Activated T-cell treated with anti-CD3 and anti-CD28 coated beads for 48 hours (primary cell): ENCODE measurements at regions not wholly inside any gene's neighbourhood (a gene's known extent, or its start where the extent isn't known, plus 50 kb on each side); places are given as distances from the start of the nearest gene placed in this dataset.
"Not testable (repeated sequence)": the region's sequence is repeated elsewhere in the genome, so short reads cannot be mapped to it uniquely, and the experiment has no call there.

Experiments
- DNase-seq: peaks from one replicate; pipeline ENCODE4 v3.0.0-alpha.2; 2020; ENCODE audit warnings: low read depth

DNA sequence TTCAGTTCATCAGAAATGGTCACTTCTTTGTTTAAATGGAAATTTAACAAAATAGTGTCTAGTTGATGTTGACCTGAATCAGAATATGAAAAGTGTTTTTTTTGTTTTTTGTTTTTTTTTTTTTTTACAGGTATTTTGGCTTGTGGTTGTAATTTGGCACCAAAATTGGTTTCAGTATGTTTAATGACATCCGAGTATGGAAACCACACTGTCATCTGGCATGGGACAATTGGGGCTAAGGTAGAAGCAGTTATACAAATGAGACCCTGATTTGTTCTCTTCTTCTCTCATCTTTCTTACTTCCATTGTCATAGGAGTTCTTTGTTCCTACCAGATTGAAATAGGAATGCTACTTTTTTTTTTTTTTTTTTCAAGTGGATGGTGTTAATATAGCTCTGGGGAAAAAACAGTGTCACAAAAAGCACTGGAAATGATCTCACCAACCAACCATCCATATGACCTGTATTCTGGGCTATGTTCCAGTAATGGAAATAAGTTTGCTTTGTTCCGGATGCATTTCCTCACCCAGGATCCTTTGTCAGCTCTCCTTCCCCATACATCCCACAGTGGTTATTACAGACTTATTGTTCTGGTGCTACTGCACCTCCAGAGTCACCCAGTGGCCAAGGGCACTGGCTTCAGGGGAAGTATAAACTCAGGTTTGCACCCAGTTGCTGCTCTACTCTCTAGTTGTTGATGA is 95.8 kb downstream of the ATXN3L start:
- no peak for DNase-seq

DNA sequence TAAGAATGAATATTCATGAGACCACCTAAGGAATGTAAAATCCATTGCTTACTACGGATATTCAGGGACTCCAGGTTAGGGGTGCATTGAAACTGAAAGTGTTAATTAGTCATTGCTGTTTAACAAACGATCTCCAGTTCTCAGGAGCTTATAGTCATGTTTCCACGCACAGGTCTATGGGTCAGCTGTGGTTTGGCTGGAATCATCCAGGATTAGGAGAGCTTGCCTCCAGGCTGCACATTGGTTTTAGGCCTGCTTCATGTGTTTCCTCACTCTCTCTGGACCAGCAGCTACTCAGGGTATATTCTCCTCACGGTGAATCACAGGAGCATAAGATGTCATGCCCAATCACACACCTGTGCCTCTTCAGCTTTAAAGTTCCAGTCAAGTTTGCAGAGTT is 98.9 kb downstream of the ATXN3L start:
- no peak for DNase-seq

DNA sequence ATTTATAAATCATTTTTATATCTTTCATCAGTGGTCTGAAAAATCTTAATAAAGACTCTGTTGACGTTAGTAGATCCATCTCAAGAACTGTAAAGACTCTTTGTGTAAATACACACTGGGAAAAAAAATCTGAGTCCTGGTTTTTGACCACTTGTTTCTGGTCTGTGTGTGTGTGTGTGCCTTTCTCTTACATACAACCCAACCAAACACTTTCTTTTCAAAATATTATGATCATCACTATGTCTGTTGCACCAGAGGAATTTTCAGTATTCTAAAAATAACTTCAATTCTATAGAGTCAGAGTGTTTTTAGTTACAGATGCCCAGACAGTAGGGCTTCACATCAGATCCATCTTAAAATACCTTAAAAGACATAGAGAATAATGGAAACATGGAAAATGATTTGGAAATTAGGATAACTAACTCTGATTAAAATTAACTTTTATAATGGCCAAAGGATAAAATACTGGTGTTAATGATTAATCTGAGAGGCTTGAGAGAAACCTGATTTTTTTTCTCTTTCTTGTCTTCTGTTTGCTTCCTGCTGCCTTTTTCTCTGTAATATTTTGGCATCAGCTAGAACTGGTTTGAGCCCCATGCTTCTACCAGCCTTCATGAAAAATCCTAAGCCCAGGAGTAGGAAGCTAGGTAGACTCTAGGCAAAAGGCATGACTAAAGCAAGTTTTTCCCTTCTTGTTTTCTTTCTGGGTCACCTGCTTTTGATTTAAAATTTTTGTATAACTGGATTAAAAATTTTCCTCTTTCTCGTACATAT is 99.7 kb downstream of the ATXN3L start:
- DNase-seq = no peak

DNA sequence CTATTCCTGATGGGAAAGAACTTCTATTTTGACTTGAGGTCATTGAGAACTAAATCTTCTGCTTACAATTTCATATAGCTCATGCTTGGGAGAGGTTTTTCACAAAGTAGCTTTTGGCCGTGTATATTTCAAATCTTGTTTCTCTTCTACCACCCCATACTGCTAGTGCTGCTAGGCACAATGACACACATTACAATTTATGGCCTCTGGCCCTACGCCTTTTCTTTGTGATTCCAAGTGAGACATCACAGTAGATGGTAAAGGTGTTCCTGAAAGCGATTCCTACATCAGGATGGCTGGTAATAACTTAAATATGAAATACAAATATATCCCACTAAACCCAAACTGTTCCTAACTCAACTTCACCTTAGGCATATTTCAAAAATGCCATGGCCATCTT is 101.1 kb downstream of the ATXN3L start:
- DNase-seq = no peak

DNA sequence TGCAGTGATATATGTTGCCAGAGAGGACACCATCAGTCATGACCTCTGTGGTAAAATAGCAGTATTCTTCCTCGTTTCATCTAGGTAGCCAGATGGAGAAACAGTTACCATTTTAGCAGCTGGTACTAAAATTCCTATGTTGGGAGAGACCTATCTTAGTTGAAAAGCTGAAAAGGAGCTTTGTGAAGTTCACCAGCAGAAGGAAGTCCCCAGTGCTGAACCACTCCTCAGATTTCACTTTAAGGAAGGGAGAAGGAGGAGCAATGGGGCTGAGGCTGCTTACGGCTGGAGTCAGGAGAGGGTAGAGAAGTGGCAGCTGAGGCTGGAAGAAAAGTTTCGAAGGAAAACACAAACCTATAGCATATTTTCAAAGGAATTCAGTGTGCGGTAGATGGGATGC is 103.7 kb downstream of the ATXN3L start:
- no peak for DNase-seq

DNA sequence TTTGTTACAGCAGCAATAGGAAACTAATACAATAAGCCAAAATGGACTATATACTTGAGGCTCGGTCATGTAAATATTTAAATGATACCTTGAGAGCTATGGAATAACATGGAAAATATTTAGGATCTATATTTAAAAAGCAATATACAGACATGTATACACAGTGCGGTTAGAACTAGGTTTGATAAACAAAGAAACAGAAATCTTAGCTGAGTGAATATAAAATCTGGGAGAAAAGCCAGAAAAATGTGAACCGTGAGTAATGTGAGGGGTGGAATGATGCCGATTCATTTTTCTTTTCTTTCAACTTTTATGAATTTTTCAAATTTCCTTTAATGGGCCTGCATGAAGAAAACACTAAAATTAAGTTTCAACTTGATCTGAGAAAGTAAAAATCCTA is 104.1 kb downstream of the ATXN3L start:
- DNase-seq = no peak

DNA sequence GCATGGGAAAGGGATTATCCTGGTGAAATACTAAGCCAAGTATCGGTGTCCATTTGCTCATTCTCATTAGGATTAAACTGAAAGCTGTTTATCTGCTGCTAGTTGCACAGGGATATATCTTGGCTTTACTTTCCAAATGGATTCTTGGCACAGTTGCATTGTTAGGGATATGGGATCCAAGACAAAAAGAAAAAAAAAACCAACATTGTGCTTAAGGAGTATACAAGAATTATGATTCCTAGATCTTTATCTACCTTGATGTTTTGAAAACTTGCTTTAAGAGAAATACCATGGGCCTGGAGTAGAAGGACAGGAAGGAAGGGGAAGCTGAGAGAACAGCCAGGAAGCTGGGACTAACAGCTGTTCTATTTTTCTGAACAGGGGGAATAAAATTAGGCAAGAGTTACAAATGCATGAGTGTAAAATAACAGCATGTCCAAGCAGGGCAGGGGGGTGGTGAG is 107.6 kb downstream of the ATXN3L start:
- no peak for DNase-seq

DNA sequence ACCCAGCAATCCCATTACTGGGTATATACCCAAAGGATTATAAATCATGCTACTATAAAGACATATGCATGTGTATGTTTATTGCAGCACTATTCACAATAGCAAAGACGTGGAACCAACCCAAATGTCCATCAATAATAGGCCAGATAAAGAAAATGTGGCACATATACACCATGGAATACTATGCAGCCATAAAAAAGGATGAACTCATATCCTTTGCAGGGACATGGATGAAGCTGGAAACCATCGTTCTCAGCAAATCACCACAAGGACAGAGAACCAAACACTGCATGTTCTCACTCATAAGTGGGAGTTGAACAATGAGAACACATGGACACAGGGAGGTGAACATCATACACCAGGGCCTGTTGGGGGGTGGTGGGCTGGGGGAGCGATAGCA is 109.7 kb downstream of the ATXN3L start:
- not testable (repeated sequence) for DNase-seq

DNA sequence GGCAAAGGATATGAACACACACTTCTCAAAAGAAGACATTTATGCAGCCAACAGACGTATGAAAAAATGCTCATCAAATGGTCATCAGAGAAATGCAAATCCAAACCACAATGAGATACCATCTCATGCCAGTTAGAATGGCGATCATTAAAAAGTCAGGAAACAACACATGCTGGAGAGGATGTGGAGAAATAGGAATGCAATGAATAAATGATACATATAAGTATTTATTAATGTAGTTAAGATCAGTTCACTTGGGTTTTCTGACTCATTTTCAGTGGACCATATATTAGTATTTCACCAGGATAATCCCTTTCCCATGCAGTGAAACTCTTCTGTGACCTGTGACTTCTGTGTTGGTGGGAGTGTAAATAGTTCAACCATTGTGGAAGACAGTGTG is 110.1 kb downstream of the ATXN3L start:
- DNase-seq = not testable (repeated sequence)

DNA sequence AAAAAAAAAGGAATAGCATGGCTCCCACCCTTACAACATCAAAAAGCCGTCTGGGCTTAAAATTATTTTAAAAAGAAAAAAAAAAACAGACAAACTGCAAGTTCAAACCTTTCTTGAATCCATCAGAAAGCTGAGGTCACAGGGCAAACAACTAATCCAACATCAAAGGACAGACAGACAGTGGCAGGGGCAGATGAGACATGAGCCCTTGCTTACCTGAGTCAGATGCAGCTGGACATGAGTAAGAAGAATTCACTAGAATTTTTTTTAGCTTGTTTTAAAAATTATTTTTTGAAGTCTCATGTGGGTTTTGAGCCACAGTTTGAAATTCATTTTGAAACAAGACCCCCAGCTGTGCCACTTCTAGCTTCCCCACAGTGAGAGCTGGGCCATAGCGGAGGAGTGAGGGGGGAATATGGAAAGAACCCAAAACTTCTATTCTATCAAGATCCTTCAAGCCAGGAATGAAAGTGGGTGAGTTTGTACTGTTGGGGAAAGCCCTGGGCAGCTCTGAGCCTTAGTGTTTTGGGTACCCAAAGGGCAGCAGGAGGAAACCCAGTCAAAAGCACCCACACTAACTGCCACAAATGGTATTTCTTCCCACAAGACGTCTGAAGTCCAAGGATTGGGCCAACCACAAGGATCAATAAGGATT is 111.4 kb downstream of the ATXN3L start:
- DNase-seq = no peak

DNA sequence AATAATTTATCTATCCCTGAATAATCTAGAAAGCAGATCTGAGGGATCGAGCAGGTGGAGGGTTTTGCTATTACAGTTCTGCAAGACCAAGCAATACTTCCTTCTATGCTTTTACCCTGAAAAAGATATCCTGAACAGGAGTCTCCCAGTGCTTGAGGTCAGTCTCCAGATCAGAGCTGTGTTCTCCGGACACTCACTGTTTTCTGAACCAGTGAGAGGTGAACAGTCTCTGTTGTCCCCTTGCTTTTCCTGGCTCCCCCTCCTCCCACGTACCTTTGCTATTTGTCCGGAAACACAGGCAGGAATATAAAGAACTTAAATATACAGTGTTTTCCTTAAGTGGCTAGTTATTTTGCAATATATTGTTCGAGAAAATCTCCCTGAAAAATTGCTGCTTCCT is 116.6 kb downstream of the ATXN3L start:
- no peak for DNase-seq

DNA sequence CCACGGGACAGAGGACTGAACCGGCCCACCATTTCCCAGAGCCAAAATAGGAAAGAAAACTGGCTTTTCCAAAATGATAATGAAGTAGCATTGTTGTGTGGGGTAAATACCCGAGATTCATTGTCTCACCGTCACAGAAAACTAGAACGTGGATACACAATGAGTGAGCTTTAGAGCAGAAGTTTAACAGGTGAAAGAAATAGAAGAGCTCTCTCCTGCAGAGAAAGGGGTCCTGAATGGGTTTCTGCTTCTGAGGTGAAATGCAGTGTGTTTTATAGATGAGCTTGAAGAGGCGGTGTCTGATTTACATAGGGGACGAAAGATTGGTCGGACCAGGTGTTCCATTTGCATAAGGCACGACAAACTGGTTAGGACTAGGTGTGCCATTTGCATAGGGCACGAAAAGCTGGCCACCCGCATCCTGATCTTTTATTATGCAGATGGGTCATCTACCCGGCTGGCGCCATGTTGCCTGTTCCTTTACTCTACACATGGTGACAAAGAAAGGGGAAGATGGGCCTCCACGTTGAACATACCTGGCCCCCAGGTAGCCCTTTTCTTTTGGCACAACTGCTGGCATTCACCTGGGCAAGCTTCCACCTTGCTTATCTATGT is 118.1 kb downstream of the ATXN3L start:
- DNase-seq = no peak

DNA sequence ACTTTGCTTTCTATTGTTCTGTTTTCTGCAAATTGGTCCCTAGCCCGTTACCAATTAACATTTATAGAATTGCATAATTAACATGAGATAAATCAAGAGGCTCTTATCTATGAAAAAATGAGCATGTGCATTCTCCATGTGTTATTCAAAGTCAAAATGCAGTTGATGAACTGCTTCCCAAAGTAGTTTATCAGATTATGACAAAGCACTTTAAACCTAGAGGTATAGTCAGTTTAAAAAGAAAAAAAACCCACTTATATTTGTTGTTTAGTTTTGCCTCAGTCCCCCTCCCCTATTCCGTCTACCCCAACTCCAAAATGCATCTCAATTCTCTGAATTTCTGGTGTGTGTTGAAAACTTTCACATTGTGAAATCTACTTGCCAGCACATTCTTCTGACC is 119.5 kb downstream of the ATXN3L start:
- no peak for DNase-seq

DNA sequence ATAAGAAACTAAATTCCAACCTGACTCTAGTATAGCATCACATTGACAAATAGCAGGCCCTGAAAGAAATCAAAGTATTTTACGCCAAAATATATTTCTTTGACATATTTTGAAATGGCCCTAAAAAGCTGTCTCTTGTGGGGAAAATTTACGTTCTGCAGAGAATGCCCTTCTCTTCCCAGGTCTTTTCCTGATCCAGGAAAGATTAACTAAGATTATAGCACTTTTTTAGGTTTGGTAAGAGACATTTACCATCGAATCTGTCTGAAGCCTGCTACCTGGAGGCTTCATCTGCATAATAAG is 121.1 kb downstream of the ATXN3L start:
- no peak for DNase-seq

DNA sequence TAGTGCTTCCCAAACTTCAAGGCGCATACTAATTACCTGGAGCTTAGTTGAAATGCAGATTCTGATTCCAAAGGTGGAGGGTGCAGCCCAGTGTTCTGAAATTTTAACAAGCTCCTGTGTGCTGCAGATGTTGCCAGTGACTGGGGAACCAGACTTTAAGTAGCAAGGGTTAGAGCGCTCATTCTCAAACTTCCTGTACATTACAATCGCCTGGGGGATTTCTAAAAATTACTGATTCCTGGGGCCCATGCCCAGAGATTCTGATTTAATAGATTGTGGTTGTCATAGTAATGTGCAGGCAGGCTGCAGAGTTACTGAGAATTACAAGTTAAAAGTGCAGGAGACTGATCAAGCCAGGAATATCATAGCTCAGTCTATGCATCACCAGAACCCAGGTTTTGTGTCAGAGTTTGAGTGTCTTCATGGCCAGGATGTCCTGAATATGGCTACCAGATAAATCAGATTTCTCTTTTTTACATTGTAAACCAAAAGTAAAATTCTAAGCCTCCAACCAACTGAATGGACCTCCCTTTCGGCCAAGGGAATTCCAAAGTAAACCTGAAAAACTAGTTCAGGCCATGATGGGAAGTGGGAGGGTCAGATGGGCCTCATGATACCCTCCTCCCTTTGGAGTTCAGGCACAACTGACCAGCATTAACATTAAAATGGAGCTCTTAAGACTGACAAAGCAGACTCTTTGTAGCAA is 121.6 kb downstream of the ATXN3L start:
- DNase-seq = no peak

DNA sequence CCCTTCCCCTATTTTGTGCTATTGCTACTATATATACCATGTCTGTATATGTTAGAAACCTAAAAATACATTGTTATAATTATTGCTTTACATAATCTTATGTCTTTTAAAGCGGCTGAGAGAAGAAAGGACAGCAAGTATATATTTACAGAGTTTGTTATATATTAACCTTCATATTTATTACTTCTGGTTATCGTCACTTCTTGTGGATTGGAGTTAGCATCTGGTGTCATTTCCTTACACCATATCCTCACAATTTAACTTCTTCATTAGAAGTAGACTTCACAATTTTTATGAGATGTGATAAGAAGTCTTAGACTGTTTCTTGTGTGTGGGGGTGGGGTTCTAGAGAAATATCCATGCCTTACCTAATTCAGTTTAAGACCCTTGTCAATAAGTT is 123.1 kb downstream of the ATXN3L start:
- DNase-seq = no peak

DNA sequence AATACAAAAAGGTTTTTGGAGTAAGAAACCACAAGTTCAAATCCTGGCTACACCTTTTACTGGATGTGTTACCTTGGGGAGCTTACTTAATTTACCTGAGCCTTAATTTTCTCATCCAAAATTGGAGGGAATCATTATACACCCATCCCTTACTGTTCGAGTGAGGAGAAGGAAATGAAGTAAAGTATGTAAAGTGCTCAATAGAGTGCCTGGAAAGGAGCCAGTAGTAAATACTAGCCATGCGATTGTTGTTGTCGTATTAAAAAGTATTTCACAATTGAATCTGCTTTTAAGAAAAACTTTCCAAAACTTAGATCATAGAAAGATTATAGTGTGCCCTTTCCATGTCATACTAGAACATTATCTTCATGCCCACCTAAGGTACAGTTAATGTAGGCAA is 124.5 kb downstream of the ATXN3L start:
- DNase-seq = no peak

DNA sequence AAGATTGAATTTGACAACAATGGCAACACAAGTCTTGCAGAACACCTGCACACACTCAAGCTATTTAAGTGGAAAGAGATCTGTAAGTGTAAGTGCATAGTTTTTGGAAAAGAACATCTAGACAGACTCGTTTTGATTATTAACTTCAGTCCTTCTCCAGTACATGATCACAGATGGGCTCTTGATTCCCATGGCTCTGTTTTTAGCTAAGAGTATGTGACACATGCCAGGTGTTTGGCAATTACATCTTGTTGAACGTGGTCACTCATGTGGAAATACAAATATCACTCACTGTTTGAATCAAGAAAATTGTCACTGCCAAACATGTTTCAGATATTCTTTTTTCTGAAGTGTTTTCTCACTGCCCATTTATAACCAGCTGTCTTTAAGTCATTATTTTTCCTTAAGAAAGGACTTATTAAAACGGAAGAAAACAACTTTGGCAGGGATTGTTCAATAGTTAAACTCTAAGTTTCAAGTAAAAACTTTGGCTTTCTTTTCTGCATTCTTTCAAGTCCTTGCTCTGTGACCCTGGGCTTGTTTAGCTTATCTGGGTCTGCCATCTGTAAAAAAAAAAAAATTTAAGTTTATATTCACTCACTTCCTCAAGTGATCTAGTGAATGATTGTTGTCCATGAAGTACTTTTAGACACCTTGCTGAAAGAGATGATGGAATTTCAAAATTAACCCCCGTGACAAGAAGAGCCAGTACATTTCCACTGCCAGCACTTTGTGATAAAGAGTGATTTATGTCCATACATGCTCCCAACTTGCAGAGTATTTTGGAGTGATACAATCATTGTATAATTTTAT is 125.4 kb downstream of the ATXN3L start:
- no peak for DNase-seq

DNA sequence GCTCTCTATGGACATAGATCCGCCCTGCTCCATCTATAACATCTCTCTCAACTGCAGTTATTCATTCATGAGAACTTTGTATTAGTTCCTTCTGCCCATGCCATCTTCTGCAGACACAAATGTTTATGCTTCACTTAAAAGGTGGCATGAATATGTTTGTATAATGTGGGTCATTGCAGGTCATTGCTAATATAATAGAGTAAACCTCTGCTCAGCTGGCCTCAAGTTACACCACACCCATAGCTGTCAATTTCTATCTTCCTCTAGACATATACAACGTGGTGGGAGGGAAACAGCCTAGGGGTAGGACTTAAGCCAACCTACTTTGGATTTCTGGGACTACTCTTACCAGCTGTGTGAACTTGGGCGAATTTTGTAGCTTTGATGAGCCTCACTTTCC is 129.8 kb downstream of the ATXN3L start:
- no peak for DNase-seq

DNA sequence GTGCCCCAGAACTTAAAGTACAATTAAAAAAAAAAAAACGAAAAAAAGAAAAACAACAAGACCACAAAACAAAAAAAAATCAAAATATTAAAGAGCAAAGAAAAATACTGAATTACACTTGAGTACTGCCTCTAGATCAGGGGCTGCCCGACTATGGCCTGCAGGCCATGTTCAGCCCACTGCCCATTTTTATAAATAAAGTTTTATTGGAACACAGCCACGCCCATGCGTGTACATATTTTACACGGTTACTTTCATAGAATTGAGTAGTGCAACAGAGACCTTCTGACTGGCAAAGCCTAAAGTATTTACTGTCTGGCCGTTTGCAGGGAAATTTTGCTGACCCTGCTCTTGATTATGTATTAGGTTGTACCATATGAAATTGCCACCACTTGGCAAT is 130.5 kb downstream of the ATXN3L start:
- no peak for DNase-seq

DNA sequence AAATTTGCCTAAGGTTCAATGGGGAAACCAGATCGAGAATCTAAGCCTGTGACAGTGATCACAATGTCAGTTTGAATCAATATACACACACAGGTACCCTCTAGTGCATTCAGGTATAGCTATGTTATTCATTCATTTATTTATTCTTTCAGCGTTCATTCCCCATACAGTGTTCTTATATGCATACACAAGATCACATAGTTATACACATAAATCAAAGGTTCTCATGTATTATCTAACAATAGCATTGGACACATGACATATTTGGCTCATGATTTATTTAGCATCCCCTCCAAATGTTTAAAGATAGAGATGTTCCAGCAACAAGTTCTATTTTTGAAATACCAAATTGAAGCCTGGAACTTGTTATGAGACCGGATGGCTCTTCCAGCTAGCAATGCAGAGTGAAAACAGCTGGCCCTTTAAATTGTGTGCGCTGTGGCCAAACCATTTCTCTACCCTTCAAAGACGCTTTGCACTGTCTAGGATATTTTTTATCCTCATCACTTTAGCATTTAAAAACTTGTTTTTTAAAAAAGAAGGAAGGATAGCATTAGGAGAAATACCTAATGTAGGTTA is 131.0 kb downstream of the ATXN3L start:
- DNase-seq = no peak
